AG10803 (cell line): ENCODE measurements at regions not wholly inside any gene's neighbourhood (a gene's known extent, or its start where the extent isn't known, plus 50 kb on each side); places are given as distances from the start of the nearest gene placed in this dataset.

Experiments used
- DNase-seq: peaks from one replicate; pipeline ENCODE4 v3.0.0; 2010; ENCODE audit warnings: low read depth
- H3K4me3 ChIP-seq: 2 replicates; pipeline ENCODE4 v1.5.1; 2011; ENCODE audit warnings: mild to moderate bottlenecking, low read length, control low read depth
- TF ChIP-seq, protein P1 (sequence below): conservative IDR thresholded peaks from 2 replicates; pipeline ENCODE4 v1.5.1; 2011; ENCODE audit warnings: mild to moderate bottlenecking, low read length, control low read depth, inconsistent platforms

DNA sequence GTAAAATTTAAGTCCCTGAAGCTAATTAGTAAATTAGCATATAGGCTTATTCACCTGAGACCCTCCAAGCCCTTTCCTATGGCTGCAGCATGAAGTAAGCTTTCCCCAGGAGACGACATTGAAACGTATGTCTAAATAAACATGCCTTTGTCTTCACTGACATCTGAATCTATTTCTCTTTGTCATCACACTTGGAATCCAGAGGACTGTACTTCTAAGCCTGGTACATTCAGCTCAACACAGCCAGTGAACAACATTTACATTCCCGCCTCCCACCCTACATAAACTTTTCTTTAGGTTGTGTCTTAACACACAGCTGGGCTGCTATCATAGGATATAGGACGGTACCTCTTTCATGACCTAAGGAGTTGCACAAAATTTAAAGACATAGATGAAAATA, 414.4 kb downstream of the SFMBT2 start:
- TF ChIP-seq, protein P1, sequence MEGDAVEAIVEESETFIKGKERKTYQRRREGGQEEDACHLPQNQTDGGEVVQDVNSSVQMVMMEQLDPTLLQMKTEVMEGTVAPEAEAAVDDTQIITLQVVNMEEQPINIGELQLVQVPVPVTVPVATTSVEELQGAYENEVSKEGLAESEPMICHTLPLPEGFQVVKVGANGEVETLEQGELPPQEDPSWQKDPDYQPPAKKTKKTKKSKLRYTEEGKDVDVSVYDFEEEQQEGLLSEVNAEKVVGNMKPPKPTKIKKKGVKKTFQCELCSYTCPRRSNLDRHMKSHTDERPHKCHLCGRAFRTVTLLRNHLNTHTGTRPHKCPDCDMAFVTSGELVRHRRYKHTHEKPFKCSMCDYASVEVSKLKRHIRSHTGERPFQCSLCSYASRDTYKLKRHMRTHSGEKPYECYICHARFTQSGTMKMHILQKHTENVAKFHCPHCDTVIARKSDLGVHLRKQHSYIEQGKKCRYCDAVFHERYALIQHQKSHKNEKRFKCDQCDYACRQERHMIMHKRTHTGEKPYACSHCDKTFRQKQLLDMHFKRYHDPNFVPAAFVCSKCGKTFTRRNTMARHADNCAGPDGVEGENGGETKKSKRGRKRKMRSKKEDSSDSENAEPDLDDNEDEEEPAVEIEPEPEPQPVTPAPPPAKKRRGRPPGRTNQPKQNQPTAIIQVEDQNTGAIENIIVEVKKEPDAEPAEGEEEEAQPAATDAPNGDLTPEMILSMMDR, result no peak
- no peak for DNase-seq
- no peak overlapping the region for H3K4me3 ChIP-seq

DNA sequence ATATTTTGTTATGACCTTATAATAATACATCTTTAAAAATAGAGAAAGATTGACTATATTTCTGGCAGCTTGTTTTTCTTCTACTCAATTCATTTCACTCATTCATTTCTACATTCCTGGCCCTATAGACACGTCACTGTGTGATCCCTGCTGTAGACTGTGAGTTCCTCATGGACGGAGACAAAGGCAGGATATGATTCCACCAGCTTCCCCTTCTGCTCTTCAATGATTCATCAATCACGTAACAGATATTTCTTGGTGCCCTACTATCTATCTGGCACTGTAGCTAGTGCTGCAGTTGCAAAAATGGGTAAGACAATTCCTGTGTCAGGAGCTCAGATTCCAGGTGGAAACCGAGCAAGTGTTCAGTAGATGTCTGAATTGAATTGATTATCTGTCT, 415.0 kb downstream of the SFMBT2 start:
- TF ChIP-seq, protein P1, result no peak
- H3K4me3 ChIP-seq, result no peak overlapping the region
- DNase-seq, result peak; percentile 0

DNA sequence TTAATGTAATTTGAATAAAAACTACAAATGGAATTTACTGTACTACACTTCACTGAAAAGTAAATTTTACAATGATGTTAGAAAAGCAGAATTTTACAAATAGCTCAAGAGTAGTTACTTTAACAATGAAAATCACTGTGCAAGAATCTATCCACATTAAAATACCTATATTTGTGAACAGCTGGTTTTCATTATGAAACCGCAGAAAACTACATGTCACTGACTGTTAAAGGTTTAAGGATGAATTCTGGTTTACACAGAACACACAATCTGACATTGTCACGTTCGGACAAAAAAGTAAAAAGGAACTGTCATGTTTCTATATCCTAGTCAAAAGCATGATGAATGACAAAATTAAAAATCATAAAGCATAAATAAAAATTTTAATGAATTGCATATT, 415.3 kb upstream of the PRKCQ start:
- TF ChIP-seq, protein P1, result no peak
- H3K4me3 ChIP-seq, result no peak overlapping the region
- DNase-seq, result peak; percentile 12

DNA sequence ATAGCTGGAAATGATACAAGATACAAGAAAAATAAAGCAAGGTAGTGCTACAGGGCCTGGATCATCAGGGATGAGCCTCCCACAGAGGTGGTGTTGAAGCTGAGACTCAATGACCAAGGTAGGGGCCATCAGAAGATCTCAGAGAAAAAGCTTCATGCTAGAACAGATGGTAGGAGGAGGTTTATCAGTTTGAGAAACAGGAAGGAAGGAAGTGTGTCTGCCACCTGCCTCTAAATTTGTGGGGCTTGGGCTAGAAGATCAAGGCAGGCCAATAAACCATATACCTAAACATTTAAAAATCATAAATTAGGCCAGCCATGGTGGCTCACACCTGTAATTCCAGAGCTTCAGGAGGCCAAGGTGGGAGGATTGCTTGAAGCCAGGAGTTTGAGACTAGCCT, 410.8 kb upstream of the PRKCQ start:
- TF ChIP-seq, protein P1, result no peak
- DNase-seq, result no peak

DNA sequence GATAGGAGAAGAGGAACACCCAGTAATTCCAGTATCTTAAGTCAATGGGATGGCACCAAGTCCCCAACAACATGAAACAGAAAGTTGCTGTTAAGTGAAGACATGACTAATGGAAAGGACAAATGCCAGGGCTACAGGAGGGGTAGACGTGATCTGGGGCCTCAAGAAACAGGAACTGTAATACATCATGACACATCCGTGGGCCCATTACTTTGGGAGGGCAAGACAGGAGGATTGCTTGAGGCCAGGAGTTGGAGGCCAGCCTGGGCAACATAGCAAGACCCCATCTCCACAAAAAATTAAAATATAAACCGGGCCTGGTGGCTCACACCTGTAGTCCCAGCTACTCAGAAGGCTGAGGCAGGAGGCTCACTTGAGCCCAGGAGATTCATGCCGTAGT, 408.6 kb upstream of the PRKCQ start:
- TF ChIP-seq, protein P1, result no peak
- no peak overlapping the region for H3K4me3 ChIP-seq
- DNase-seq, result no peak

More for the DNA sequence above, 410.8 kb upstream of the PRKCQ start:
- no peak overlapping the region for H3K4me3 ChIP-seq

DNA sequence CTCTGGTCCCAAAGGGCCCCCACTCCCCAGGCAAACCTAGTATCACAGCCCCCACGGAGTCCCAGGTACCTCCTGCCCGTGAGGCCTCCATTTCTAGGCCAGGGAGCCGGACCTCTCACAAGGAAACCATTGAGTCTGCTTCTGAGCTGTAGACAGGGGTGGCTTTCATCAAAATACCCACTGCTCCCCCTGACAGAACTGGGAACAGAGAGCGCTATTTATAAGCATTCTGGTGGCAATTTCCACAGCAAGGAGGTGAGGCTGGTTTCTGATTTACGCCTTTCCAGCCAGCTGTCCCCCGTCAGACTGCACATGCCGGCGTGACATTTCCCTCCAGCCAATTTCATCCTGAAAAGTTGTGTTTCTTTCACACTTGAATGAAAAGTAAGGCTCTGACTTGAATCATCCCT, 407.5 kb upstream of the PRKCQ start:
- TF ChIP-seq, protein P1, result no peak
- H3K4me3 ChIP-seq, result no peak overlapping the region
- no peak for DNase-seq

DNA sequence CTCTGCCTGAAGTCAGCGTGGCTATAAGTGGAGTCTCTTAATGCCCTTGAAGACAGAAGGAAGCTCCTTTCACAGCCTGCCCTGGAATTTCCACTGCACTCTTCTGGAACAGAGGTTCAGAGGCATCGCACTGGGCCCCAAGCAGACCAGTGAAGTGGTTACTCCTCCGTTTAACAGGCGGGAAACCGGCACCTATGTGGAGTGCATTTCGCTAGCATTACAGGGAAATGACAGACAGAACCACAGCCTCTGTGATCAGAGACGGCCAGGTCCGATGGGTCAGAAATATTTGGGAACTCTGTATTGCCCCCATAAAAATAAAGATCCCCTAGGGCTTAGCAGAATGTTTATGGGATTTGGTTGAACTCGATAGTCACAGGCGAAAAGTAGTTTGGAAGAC, 406.9 kb upstream of the PRKCQ start:
- DNase-seq, result no peak

More for the DNA sequence above, 406.9 kb upstream of the PRKCQ start:
- no peak overlapping the region for H3K4me3 ChIP-seq
- TF ChIP-seq, protein P1, result no peak
